ENCODE measurements at regions not wholly inside any gene's neighbourhood (a gene's known extent, or its start where the extent isn't known, plus 50 kb on each side); places are given as distances from the start of the nearest gene placed in this dataset.
"Not testable (repeated sequence)": the region's sequence is repeated elsewhere in the genome, so short reads cannot be mapped to it uniquely, and the experiment has no call there.

DNA sequence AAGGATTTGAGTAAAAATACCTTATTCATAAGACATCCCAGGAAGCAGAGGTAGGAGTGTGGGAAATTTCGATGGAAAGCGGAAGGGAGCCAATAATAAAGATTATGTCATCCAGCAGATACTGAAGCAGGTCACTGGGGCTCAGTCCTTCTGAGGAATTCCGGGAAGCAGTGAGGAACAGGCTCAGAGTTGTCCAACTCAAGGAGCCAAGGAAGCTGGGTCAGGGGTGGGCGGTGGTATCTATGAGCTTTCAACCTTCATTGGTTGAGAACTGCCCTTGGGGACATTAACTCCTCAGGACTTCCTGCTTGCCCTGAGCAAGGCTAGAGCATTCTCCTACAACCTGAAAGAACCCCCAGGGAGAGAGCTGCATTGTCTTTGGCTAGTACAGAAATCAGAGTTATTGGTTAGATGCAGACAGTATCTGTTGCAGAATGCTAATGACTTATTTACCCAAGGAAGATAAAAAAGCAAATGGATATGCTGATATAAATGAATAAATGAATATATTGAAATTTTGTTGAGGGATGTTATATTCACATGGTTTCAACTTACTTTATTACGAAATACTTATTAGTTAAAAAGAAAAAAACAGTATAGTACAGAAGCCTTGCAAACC is 68.2 kb downstream of the DMP1 start:
- H3K9ac ChIP-seq (ENCODE audit: low read depth in 1 of 2, low read length in 2 of 2): no peak overlapping the region
- H3K9me3 ChIP-seq (ENCODE audit: control insufficient read depth in 4 of 4, low read length in 3 of 4): no peaks in the 10 kb centered on the region
- no peak overlapping the region for H3K4me3 ChIP-seq (ENCODE audit: low read depth in 1 of 3, low read length in 3 of 3)
- DNase-seq (ENCODE audit: low spot score): no peak
- H3K27ac ChIP-seq (ENCODE audit: low read depth in 1 of 2, low read length in 2 of 2): no peak overlapping the region
- no peaks in the 10 kb centered on the region for H3K36me3 ChIP-seq (ENCODE audit: control insufficient read depth in 4 of 4, insufficient read depth in 3 of 4, low read depth in 1 of 4, low read length in 3 of 4)
- TF ChIP-seq FOXA1 (IDR thresholded peaks at IDR 0.05): no peak
- no peak for TF ChIP-seq HNF4A (conservative IDR thresholded peaks at IDR 0.05)
- TF ChIP-seq, protein P1, sequence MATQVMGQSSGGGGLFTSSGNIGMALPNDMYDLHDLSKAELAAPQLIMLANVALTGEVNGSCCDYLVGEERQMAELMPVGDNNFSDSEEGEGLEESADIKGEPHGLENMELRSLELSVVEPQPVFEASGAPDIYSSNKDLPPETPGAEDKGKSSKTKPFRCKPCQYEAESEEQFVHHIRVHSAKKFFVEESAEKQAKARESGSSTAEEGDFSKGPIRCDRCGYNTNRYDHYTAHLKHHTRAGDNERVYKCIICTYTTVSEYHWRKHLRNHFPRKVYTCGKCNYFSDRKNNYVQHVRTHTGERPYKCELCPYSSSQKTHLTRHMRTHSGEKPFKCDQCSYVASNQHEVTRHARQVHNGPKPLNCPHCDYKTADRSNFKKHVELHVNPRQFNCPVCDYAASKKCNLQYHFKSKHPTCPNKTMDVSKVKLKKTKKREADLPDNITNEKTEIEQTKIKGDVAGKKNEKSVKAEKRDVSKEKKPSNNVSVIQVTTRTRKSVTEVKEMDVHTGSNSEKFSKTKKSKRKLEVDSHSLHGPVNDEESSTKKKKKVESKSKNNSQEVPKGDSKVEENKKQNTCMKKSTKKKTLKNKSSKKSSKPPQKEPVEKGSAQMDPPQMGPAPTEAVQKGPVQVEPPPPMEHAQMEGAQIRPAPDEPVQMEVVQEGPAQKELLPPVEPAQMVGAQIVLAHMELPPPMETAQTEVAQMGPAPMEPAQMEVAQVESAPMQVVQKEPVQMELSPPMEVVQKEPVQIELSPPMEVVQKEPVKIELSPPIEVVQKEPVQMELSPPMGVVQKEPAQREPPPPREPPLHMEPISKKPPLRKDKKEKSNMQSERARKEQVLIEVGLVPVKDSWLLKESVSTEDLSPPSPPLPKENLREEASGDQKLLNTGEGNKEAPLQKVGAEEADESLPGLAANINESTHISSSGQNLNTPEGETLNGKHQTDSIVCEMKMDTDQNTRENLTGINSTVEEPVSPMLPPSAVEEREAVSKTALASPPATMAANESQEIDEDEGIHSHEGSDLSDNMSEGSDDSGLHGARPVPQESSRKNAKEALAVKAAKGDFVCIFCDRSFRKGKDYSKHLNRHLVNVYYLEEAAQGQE (IDR thresholded peaks at IDR 0.05): no peak
- TF ChIP-seq, protein P2, sequence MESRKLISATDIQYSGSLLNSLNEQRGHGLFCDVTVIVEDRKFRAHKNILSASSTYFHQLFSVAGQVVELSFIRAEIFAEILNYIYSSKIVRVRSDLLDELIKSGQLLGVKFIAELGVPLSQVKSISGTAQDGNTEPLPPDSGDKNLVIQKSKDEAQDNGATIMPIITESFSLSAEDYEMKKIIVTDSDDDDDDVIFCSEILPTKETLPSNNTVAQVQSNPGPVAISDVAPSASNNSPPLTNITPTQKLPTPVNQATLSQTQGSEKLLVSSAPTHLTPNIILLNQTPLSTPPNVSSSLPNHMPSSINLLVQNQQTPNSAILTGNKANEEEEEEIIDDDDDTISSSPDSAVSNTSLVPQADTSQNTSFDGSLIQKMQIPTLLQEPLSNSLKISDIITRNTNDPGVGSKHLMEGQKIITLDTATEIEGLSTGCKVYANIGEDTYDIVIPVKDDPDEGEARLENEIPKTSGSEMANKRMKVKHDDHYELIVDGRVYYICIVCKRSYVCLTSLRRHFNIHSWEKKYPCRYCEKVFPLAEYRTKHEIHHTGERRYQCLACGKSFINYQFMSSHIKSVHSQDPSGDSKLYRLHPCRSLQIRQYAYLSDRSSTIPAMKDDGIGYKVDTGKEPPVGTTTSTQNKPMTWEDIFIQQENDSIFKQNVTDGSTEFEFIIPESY (IDR thresholded peaks at IDR 0.05): no peak
- no peak for TF ChIP-seq NR2F2 (IDR thresholded peaks at IDR 0.05)
- no peak for TF ChIP-seq JUND (IDR thresholded peaks at IDR 0.05)
- TF ChIP-seq YY1 (IDR thresholded peaks at IDR 0.05): no peak
- TF ChIP-seq, protein P3, sequence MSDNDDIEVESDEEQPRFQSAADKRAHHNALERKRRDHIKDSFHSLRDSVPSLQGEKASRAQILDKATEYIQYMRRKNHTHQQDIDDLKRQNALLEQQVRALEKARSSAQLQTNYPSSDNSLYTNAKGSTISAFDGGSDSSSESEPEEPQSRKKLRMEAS (IDR thresholded peaks at IDR 0.05): no peak
- TF ChIP-seq FOXA2 (IDR thresholded peaks at IDR 0.05): no peak
- no peak for TF ChIP-seq RXRA (IDR thresholded peaks at IDR 0.05)
- TF ChIP-seq, protein P4, sequence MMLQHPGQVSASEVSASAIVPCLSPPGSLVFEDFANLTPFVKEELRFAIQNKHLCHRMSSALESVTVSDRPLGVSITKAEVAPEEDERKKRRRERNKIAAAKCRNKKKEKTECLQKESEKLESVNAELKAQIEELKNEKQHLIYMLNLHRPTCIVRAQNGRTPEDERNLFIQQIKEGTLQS (IDR thresholded peaks at IDR 0.05): no peak
- 79% methylated on average over 5 of the region's 5 CpGs for WGBS
- H3K27me3 ChIP-seq (ENCODE audit: control insufficient read depth in 4 of 4, insufficient read depth in 4 of 4, low read length in 3 of 4): no peaks in the 10 kb centered on the region
- H3K4me1 ChIP-seq (ENCODE audit: control insufficient read depth in 4 of 4, insufficient read depth in 4 of 4, low read length in 3 of 4): no peaks in the 10 kb centered on the region

DNA sequence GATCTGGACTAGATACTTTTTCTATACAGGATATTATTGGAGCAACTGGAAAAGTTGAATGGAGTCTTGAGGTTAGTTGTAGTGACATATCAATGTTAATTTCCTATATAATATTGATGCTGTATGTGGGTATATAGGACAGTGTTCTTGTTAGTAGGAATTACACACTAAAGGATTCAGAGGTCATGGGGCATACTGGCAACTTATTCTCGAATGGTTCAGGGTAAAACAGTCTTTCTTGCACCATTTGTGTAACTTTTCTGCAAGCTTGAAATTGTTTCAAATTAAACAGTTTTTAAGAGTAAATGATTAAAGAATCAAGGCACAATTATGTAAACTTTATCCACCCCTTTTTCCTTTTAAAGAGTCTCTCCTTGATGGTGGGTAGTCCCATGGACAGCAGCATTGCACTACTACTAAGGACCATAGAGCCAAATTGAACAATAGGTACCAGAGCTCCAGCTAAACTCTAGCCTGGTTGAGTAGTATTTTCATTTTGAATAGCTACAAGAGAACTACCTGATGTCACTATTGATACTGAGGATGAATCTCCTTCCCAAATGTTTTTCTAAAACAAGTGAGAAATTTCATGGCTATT is 70.1 kb downstream of the DMP1 start:
- Histone ChIP-seq H3K4me3 (ENCODE audit: low read depth in 1 of 3, low read length in 3 of 3) (no peak overlapping the region), H3K27me3 (ENCODE audit: control insufficient read depth in 4 of 4, insufficient read depth in 4 of 4, low read length in 3 of 4) (no peaks in the 10 kb centered on the region), H3K9ac (ENCODE audit: low read depth in 1 of 2, low read length in 2 of 2) (no peak overlapping the region), H3K36me3 (ENCODE audit: control insufficient read depth in 4 of 4, insufficient read depth in 3 of 4, low read depth in 1 of 4, low read length in 3 of 4) (no peaks in the 10 kb centered on the region), H3K27ac (ENCODE audit: low read depth in 1 of 2, low read length in 2 of 2) (no peak overlapping the region), H3K9me3 (ENCODE audit: control insufficient read depth in 4 of 4, low read length in 3 of 4) (no peaks in the 10 kb centered on the region), H3K4me1 (ENCODE audit: control insufficient read depth in 4 of 4, insufficient read depth in 4 of 4, low read length in 3 of 4) (no peaks in the 10 kb centered on the region)
- TF ChIP-seq, protein P4 (IDR thresholded peaks at IDR 0.05): no peak
- TF ChIP-seq EGR1 (IDR thresholded peaks at IDR 0.05; ENCODE audit: low read depth in 2 of 2): no peak
- no peak for TF ChIP-seq TAF1 (conservative IDR thresholded peaks at IDR 0.05)
- TF ChIP-seq HNF4A (conservative IDR thresholded peaks at IDR 0.05): no peak
- no peak for TF ChIP-seq FOXA2 (IDR thresholded peaks at IDR 0.05)
- no peak for TF ChIP-seq FOXA1 (IDR thresholded peaks at IDR 0.05)
- no peak for TF ChIP-seq YY1 (IDR thresholded peaks at IDR 0.05)
- TF ChIP-seq JUND (IDR thresholded peaks at IDR 0.05): no peak
- TF ChIP-seq, protein P5, sequence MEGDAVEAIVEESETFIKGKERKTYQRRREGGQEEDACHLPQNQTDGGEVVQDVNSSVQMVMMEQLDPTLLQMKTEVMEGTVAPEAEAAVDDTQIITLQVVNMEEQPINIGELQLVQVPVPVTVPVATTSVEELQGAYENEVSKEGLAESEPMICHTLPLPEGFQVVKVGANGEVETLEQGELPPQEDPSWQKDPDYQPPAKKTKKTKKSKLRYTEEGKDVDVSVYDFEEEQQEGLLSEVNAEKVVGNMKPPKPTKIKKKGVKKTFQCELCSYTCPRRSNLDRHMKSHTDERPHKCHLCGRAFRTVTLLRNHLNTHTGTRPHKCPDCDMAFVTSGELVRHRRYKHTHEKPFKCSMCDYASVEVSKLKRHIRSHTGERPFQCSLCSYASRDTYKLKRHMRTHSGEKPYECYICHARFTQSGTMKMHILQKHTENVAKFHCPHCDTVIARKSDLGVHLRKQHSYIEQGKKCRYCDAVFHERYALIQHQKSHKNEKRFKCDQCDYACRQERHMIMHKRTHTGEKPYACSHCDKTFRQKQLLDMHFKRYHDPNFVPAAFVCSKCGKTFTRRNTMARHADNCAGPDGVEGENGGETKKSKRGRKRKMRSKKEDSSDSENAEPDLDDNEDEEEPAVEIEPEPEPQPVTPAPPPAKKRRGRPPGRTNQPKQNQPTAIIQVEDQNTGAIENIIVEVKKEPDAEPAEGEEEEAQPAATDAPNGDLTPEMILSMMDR (IDR thresholded peaks at IDR 0.05; ENCODE audit: low read depth, low read length, missing input control): no peak
- TF ChIP-seq, protein P3 (IDR thresholded peaks at IDR 0.05): no peak
- no peak for TF ChIP-seq NR2F2 (IDR thresholded peaks at IDR 0.05)
- TF ChIP-seq SP1 (IDR thresholded peaks at IDR 0.05): no peak
- WGBS: 27% methylated on average over 1 of the region's 1 CpG
- no peak for DNase-seq (ENCODE audit: low spot score)

DNA sequence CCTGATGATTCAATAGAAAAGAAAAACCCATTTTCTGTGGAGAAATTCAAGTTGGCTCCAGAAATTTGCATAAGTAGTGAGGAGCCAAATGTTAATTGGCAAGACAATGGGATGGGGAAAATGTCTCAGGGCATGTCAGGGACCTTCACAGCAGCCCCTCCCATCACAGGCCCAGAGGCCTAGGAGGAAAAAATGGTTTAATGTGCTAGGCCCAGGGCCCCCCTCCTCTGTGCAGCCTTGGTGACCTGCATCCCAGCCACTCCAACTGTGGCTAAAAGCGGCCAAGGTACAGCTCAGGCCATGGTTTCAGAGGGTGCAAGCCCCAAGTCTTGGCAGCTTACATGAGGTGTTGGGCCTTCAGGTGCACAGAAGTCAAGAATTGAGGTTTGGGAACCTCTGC is 74.1 kb upstream of the IBSP start:
- H3K9ac ChIP-seq (ENCODE audit: low read depth in 1 of 2, low read length in 2 of 2); H3K27ac ChIP-seq (ENCODE audit: low read depth in 1 of 2, low read length in 2 of 2); H3K9me3 ChIP-seq (ENCODE audit: control insufficient read depth in 4 of 4, low read length in 3 of 4); H3K36me3 ChIP-seq (ENCODE audit: control insufficient read depth in 4 of 4, insufficient read depth in 3 of 4, low read depth in 1 of 4, low read length in 3 of 4); H3K27me3 ChIP-seq (ENCODE audit: control insufficient read depth in 4 of 4, insufficient read depth in 4 of 4, low read length in 3 of 4); H3K4me1 ChIP-seq (ENCODE audit: control insufficient read depth in 4 of 4, insufficient read depth in 4 of 4, low read length in 3 of 4); H3K4me3 ChIP-seq (ENCODE audit: low read depth in 1 of 3, low read length in 3 of 3); DNase-seq (ENCODE audit: low spot score): not testable (repeated sequence)
- 78% methylated on average over 1 of the region's 1 CpG for WGBS
